Testis (tissue), 2 donors: ENCODE measurements at regions not wholly inside any gene's neighbourhood (a gene's known extent, or its start where the extent isn't known, plus 50 kb on each side); places are given as distances from the start of the nearest gene placed in this dataset.

Experiments used
- CTCF ChIP-seq, 3 experiments: fragments of 450-650 bp in 2 of 3; fragments of 200-600 bp in 1 of 3; sonication (generic) in 1 of 3; IDR thresholded peaks; one replicate each; pipeline ENCODE4 v1.5.1; 2016 to 2019; ENCODE audit warnings: antibody characterized with exemption in 3 of 3, mild to moderate bottlenecking in 2 of 3, moderate library complexity in 1 of 3
- POLR2A ChIP-seq: fragments of 450-650 bp; IDR thresholded peaks from one replicate; pipeline ENCODE4 v1.6.1; 2017; ENCODE audit warnings: antibody characterized with exemption, mild to moderate bottlenecking, moderate library complexity

DNA sequence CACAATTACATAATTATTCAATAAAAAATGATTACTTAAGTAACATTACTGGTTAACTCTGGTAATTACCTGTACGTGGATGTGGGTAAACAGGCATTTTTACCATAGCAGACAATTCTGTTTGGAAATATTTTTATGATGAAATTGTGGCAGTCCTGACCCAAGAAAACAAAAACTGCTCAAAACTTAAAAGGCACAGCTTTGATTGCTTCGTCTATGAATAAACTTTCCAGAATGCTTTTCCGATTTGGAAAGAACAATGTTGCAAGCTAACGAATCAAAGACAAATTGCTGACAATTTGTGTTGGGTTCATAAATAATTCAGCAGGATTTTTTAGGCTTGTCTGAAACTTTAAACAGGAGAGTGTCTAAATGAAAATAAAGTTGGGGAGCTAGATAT lies 150.6 kb upstream of the GYPA start:
- no peak for TF ChIP-seq CTCF (IDR thresholded peaks at IDR 0.05)
- TF ChIP-seq POLR2A: no peak
